ENCODE measurements at regions not wholly inside any gene's neighbourhood (a gene's known extent, or its start where the extent isn't known, plus 50 kb on each side); places are given as distances from the start of the nearest gene placed in this dataset.

GRCh38 chr1:60564916-60565750 is 491.6 kb upstream of the C1orf87 start:
- no peak overlapping the region for H3K4me3 ChIP-seq (ENCODE audit: low read depth, low read length)

DNA sequence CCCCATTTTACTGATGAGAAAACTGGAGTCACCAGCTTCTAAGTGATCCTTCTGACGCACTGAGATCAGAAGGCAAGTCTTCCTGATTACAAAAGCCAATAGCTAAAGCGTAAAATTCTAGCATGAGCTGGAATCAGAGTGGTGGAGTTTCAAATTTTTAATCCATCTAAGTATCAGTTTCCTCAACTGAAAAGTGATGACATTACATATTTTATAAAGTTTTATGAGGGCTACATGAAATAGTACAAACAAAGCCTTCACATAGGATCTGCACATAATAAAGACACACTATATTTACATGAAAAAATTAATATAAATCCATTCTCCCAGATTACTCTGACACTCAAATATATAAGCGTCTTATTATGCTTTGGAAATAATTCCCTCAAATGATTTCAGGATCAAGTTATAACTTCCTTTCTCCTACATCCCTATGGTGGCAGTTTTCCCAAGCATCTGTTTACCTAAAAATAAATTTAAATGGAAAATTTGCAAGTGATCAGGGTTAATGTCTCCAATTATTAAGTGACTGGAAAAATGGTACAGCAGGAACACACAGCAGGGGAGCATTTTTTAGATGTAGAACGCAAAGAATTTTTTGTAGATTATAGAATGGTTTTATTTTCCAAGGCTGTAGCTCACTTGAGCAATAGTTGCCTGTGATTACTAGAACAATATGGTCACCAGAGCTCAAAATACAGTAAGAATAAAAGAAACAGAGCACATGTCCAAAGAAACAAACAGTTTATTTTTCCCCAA is 490.4 kb upstream of the C1orf87 start:
- no peak overlapping the region for H3K4me3 ChIP-seq (ENCODE audit: low read depth, low read length)

- H3K4me3 ChIP-seq (ENCODE audit: low read depth, low read length): no peak overlapping the region
Measured at GRCh38 chr1:60562740-60563139, 489.2 kb upstream of the C1orf87 start.

- no peak overlapping the region for H3K4me3 ChIP-seq (ENCODE audit: low read depth, low read length)
Measured at GRCh38 chr1:60560701-60561100, 487.1 kb upstream of the C1orf87 start.

GRCh38 chr1:60558236-60558635 is 484.7 kb upstream of the C1orf87 start:
- H3K4me3 ChIP-seq (ENCODE audit: low read depth, low read length): no peak overlapping the region

GRCh38 chr1:60553730-60554129 is 480.2 kb upstream of the C1orf87 start:
- no peak overlapping the region for H3K4me3 ChIP-seq (ENCODE audit: low read depth, low read length)

DNA sequence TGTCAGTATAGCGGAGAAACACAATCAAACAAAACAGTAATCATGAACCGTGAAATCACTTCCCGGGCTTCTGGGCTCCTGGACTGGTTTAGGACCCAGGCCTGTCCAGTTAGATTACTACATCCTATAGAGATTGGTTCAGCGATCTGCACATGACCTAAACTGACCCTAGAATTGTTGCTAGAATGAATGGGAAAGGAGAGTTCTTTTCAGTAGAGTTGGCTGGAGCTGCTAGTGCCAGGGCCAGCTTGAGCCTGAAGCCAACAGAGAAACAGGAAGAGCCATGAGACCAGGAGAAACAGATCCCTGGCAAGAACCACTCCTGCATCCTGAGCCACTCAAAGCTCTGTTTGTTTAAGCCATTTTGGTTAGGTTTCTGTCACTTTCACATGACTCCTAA is 474.3 kb upstream of the C1orf87 start:
- H3K4me3 ChIP-seq (ENCODE audit: low read depth, low read length): no peak overlapping the region

DNA sequence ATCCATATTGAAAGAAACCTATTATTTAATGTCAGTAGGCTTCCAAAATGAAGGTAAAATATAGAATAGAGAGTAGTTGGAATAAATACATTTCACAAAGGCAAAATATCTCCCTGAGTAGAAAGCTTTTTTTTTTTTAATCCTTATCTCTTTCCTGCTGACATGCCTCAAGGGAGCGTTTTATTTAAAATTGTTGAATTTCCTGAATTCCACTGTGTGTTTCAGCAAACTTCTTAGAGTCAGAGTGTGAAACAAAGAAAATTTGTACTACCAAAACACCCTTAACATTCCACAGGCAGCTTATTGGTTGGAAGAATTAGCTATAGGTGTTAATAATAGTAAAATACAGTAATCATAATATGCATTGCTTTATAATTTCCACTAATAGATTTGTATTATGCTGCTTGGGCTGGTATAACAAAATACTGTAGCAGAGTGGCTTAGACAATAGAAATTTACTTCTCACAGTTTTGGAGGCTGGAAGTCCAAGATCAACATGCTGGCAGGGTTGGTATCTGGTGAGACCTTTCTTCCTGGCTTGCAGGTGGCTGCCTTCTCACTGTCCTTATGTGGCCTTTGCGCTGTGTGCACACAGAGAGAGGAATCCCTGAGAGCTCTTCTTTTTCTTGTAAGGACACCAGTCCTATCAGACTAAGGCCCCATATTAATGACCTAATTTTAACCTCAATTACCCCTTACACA is 468.4 kb upstream of the C1orf87 start:
- no peak overlapping the region for H3K4me3 ChIP-seq (ENCODE audit: low read depth, low read length)

- H3K4me3 ChIP-seq (ENCODE audit: low read depth, low read length): no peak overlapping the region
Measured at GRCh38 chr1:60540141-60540540, 466.6 kb upstream of the C1orf87 start.

DNA sequence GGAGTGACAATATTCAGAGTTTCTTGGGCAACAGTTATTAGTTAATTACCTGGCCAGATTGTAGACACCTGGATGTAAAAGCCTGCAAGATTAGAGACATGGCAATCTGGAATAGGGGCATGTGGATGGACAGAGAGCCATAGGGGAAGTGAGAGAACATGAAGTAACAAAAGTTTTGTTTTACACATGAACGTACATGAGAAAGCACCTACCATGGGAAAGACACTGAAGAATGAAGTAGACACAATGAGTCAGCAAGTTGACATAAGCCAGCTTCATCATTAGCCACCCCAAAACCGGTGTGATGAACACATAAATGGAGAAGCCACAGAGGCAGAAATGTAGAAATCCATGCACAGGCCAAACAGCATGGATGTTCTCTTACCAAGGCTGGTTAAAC is 462.1 kb upstream of the C1orf87 start:
- H3K4me3 ChIP-seq (ENCODE audit: low read depth, low read length): no peak overlapping the region

DNA sequence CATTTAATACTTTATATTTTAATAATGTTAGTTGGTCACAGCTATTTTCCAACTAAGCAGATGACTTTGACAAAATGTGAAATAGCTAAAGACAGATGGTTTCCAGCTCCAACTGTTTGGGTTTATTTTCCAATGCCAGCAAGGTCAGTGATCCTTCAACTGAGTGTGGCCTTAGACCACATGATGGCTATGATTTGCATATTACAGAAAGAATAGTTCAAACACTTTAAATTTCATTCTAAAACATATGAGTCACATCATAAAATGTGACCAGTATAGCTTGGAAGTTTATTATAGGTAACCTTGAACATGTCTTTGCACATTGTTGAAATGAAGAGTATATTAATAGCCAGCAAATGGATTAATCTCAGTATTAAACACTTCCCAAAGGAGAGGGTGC is 454.0 kb upstream of the C1orf87 start:
- no peak overlapping the region for H3K4me3 ChIP-seq (ENCODE audit: low read depth, low read length)

- no peak overlapping the region for H3K4me3 ChIP-seq (ENCODE audit: low read depth, low read length)
Measured at GRCh38 chr1:60516996-60517395, 443.4 kb upstream of the C1orf87 start.

DNA sequence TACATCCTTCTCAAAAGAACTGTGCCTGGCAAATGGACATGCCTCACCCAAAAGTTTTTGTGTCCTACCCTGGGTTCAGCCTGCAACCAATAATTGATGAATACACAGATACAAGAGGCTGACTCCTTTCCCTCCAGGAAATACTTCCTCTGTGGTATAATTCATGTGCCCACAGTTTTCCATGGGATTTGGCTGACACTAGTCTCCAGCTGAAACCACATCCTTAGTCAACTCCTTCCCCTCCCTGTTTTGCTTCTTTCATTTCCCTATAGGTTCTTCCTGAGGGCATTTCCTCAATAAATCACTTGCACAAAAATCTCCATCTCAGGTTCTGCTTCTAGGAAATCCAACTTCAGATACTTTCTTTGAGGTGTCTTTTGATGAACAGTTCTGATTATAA is 436.6 kb upstream of the C1orf87 start:
- H3K4me3 ChIP-seq (ENCODE audit: low read depth, low read length): no peak overlapping the region

DNA sequence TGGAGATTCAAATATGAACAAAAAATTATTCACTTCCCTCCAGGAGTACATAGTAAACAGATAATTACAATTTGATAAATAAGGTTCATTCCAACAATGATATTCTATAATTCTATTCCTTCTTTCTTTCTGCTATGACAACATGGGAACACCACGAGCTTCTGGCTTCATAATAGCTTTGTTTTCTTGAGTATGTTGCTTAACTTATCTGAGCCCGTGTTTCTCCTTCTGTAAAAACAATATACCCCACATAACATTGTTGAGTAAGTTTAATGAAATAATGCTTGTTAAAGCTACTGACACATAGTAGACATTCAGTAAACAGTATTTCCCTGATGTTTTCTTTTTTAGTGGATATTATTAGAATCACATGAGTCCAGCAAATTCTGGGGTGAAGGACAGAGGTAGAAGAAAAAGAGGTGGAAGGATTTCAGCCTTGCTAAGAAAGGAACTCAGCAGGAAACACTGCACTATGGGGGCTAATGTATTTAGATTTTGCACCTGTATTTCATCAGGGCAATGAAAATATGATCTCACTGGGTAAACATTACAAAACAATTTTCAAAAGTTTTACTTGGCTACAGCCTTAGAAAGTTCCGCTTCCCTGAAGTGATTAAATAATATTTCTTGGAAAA is 430.8 kb upstream of the C1orf87 start:
- H3K4me3 ChIP-seq (ENCODE audit: low read depth, low read length): no peak overlapping the region

DNA sequence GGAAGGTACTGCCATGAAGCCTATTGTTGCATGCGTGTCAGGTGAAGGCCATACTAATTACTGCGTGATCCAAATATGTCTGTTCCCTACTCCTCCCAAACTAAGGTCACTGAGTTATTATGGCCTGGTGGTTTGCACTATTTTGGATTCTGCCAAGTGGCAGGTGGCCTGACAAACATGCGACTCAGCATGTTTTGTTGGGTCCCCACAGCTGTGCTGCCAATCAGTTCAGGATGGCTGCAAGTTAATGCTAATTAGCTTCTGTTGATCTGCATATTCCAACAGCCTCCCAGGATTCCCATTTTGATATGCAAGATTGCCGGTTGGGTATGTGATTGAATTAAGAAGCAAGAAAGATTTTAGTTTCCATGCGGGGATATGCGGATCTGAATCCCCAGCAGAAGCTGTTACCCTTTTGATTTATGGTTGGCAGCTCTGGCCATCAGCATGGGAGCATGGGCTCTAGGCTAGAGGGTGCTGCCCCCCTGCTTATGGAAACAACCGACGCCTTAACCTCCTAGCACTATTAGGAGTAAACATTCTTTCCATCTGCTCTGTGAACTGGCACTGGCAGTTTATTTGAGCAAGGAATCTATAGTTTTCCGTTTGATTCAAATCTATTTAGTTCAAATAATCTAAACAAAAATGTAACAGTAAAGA is 429.8 kb upstream of the C1orf87 start:
- no peak overlapping the region for H3K4me3 ChIP-seq (ENCODE audit: low read depth, low read length)

DNA sequence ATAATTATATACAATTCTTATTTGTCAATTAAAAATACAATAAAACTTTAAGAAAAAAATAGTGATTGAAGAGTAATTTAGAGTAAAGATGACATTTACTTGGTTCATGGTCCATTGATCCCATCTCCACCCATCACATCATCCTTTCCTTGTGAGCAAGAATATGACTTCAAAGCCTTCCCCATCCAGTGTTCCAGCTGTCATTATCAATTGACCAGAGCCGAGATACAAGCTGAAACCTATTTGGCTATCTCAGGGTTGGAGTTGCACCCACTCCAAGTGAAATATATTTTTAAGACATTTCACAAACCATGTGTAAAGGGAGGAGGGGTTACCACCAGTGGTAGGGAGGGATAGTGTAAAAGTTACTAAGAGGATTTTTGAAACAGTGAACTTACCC is 428.9 kb upstream of the C1orf87 start:
- no peak overlapping the region for H3K4me3 ChIP-seq (ENCODE audit: low read depth, low read length)

- H3K4me3 ChIP-seq (ENCODE audit: low read depth, low read length): peak overlapping the region; percentile 4
Measured at GRCh38 chr1:60489916-60490480, 416.4 kb upstream of the C1orf87 start.

GRCh38 chr1:60488847-60489246 is 415.3 kb upstream of the C1orf87 start:
- no peak overlapping the region for H3K4me3 ChIP-seq (ENCODE audit: low read depth, low read length)

- no peak overlapping the region for H3K4me3 ChIP-seq (ENCODE audit: low read depth, low read length)
Measured at GRCh38 chr1:60487565-60488345, 414.2 kb upstream of the C1orf87 start.

DNA sequence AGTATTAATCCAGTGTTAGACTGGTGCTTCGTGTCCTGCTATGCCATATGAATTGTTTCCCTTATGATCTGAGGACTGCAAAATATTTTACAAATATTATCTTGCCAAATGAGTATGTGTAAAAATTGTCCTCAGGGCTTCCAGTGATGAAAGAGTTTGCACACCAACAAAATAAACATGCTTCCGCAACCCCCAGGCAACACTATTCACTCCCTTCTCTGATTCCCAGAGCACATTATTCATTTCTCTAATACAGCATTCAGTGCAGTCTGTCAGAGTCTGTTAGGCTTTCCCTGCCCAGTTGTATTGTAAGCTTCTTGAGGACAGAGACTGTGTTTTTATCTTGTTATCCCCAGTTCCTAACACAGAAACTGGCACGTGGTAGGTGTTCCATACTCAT is 409.9 kb upstream of the C1orf87 start:
- no peak overlapping the region for H3K4me3 ChIP-seq (ENCODE audit: low read depth, low read length)
